SU-DHL-6 (cell line): ENCODE measurements at regions not wholly inside any gene's neighbourhood (a gene's known extent, or its start where the extent isn't known, plus 50 kb on each side); places are given as distances from the start of the nearest gene placed in this dataset.
A peak's percentile ranks its signal among the peaks of the same experiment; 100 is the strongest.

Source experiments
- H2AFZ ChIP-seq: fragments of 200-600 bp; sonication (generic); 2 replicates; pipeline ENCODE4 v1.6.1; 2014; ENCODE audit warnings: low read depth, mild to moderate bottlenecking, moderate library complexity, mixed read lengths, antibody characterized with exemption, low read length; ENCODE audit not compliant: severe bottlenecking
- H3F3A ChIP-seq: fragments of 200-600 bp; shearing (Covaris generic); 2 replicates; pipeline ENCODE4 v1.6.0; 2016; ENCODE audit warnings: antibody characterized with exemption, mild to moderate bottlenecking; ENCODE audit not compliant: insufficient read depth
- H3K27ac ChIP-seq: fragments of 200-600 bp; sonication (generic); 2 replicates; pipeline ENCODE4 v1.5.1; 2016; ENCODE audit warnings: low read depth, mild to moderate bottlenecking, low read length, moderate library complexity, mixed read lengths
- H3K27me3 ChIP-seq: fragments of 200-600 bp; sonication (generic), shearing (Covaris generic); 2 replicates; pipeline ENCODE4 v1.6.0; 2014; ENCODE audit warnings: mild to moderate bottlenecking, low read length
- H3K36me3 ChIP-seq: fragments of 200-600 bp; sonication (generic); 2 replicates; pipeline ENCODE4 v1.6.1; 2014; ENCODE audit warnings: mild to moderate bottlenecking, low read length, mixed read lengths
- H3K4me2 ChIP-seq: fragments of 300-600, 200-600 bp; shearing (Covaris generic), sonication (generic); 2 replicates; pipeline ENCODE4 v1.6.0; 2014; ENCODE audit warnings: low read length, low read depth, mild to moderate bottlenecking; ENCODE audit not compliant: poor library complexity, severe bottlenecking
- H3K4me3 ChIP-seq: fragments of 200-600 bp; sonication (generic); 2 replicates; pipeline ENCODE4 v1.5.1; 2014; ENCODE audit warnings: antibody characterized with exemption, low read length, mild to moderate bottlenecking, mixed read lengths; ENCODE audit not compliant: insufficient read depth, poor library complexity, severe bottlenecking
- H3K79me2 ChIP-seq: fragments of 200-600 bp; sonication (generic); 2 replicates; pipeline ENCODE4 v1.6.1; 2014; ENCODE audit warnings: mild to moderate bottlenecking, low read length, moderate library complexity; ENCODE audit not compliant: insufficient read depth
- H3K9ac ChIP-seq: fragments of 200-600 bp; sonication (generic); 2 replicates; pipeline ENCODE4 v1.7.0; 2014; ENCODE audit warnings: mild to moderate bottlenecking, low read length
- H3K9me2 ChIP-seq: fragments of 200-600 bp; sonication (generic); replicated peaks from 2 replicates; pipeline ENCODE4 v1.6.1; 2014; ENCODE audit warnings: low read length; ENCODE audit not compliant: insufficient read depth
- H3K9me3 ChIP-seq: fragments of 200-600 bp; sonication (generic); 2 replicates; pipeline ENCODE4 v1.6.1; 2014; ENCODE audit warnings: low read length, mixed read lengths; ENCODE audit not compliant: insufficient read depth
- H4K20me1 ChIP-seq: fragments of 200-600 bp; sonication (generic); 2 replicates; pipeline ENCODE4 v1.6.1; 2014; ENCODE audit warnings: low read depth, mild to moderate bottlenecking, antibody characterized with exemption, low read length, moderate library complexity, mixed read lengths
- CTCF ChIP-seq: fragments of 200-600 bp; sonication (generic); IDR thresholded peaks from one replicate; pipeline ENCODE4 v1.5.1; 2017; ENCODE audit warnings: antibody characterized with exemption, mild to moderate bottlenecking, low read length, moderate library complexity; ENCODE audit not compliant: insufficient read depth, poor library complexity, severe bottlenecking
- EZH2phosphoT487 ChIP-seq: fragments of 200-600 bp; sonication (generic), shearing (Covaris generic); conservative IDR thresholded peaks from 2 replicates; pipeline ENCODE4 v1.6.1; 2018; ENCODE audit warnings: mild to moderate bottlenecking, antibody characterized with exemption, low read length, moderate library complexity, mixed read lengths

DNA sequence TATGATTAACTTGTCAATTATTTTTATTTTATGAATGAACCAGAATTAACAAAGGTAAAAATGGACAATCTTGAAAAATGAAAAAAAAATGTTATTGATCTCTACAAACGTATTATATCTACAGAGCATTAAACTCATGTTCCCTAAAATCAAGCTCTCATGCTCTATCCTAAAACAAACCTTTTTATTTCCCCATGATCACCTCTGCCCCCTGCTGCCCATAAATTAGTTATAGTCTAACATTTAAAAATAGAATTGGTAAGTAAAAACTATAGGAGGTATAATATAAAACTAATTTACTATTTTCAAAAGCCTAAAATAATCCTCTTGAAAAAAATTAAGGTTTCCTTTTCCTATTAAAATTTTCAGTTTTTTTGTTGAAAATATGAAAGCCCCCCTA is 168.0 kb upstream of the POU5F2 start:
- Histone ChIP-seq H3K9me2 (no peaks in the 10 kb centered on the region), H3K4me3 (no peak overlapping the region), H4K20me1 (no peaks in the 10 kb centered on the region), H3K27me3 (no peaks in the 10 kb centered on the region), H3K79me2 (no peaks in the 10 kb centered on the region), H3K9me3 (no peaks in the 10 kb centered on the region), H3K36me3 (no peaks in the 10 kb centered on the region), H2AFZ (no peak overlapping the region), H3K4me2 (no peak overlapping the region), H3K9ac (no peak overlapping the region), H3K27ac (no peak overlapping the region), H3F3A (no peaks in the 10 kb centered on the region)
- TF ChIP-seq CTCF (no peak), EZH2phosphoT487 (no peak)

DNA sequence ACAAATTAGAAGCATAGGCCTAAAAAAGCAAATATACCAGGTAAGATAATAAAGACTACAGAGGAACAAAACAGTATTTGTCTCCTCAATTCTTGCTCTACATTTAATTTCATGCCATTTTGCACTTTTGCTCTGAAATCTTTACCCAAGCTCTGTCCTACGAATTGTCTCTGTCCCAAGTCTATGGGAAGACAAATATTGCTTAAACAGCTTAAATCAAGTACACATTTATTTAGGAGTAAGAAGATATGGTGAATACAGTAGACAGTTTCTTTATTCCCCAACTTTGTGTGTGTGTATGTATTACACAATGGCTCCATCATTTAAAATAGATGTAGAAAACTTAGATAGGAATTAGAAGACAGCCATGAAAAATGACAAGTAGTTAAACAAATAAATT is 163.5 kb upstream of the POU5F2 start:
- Histone ChIP-seq H3K27me3 (no peaks in the 10 kb centered on the region), H3F3A (no peaks in the 10 kb centered on the region), H3K4me3 (no peak overlapping the region), H2AFZ (no peak overlapping the region), H3K79me2 (no peaks in the 10 kb centered on the region), H3K4me2 (no peak overlapping the region), H3K27ac (no peak overlapping the region), H3K9me2 (no peaks in the 10 kb centered on the region), H3K36me3 (no peaks in the 10 kb centered on the region), H3K9ac (no peak overlapping the region), H3K9me3 (no peaks in the 10 kb centered on the region), H4K20me1 (no peaks in the 10 kb centered on the region)
- no peak for TF ChIP-seq CTCF

DNA sequence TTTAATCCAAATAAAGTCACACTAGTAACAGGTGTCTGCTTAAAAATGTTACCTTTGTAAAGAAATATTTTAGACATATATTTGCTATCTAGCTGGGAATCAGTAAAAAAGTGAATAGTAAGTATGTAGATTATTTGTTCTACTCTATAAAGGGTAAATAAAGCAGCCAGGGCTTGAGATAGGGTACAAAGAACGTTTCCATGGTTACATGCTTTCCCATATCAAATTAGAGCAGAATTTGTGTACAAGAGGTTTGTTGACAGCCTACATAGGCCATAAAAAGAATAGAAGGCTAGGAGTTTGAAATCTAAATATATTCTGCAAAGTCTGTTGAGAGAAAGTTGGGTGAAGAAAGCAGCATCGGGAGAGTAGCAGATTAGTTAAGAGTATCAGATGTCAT is 160.9 kb upstream of the POU5F2 start:
- Histone ChIP-seq H4K20me1 (no peaks in the 10 kb centered on the region), H3K4me3 (no peak overlapping the region), H3K9me2 (no peaks in the 10 kb centered on the region), H3K36me3 (no peaks in the 10 kb centered on the region), H2AFZ (no peak overlapping the region), H3K27me3 (no peaks in the 10 kb centered on the region), H3K9me3 (no peaks in the 10 kb centered on the region), H3K9ac (no peak overlapping the region), H3K79me2 (no peaks in the 10 kb centered on the region), H3K4me2 (no peak overlapping the region), H3K27ac (no peak overlapping the region), H3F3A (no peaks in the 10 kb centered on the region)
- TF ChIP-seq CTCF (no peak), EZH2phosphoT487 (no peak)

- Histone ChIP-seq H2AFZ (no peak overlapping the region), H3F3A (no peaks in the 10 kb centered on the region), H3K9me2 (no peaks in the 10 kb centered on the region), H3K9me3 (no peaks in the 10 kb centered on the region), H3K79me2 (no peaks in the 10 kb centered on the region), H3K9ac (no peak overlapping the region), H3K36me3 (no peaks in the 10 kb centered on the region), H3K27me3 (no peaks in the 10 kb centered on the region), H3K27ac (no peak overlapping the region), H4K20me1 (no peaks in the 10 kb centered on the region), H3K4me2 (no peak overlapping the region), H3K4me3 (no peak overlapping the region)
- TF ChIP-seq CTCF (peak; percentile 29), EZH2phosphoT487 (no peak)
These were observed 157.7 kb upstream of the POU5F2 start for GRCh38 chr5:93899026-93899600.
